ENCODE measurements at regions not wholly inside any gene's neighbourhood (a gene's known extent, or its start where the extent isn't known, plus 50 kb on each side); places are given as distances from the start of the nearest gene placed in this dataset.

GRCh38 chr4:186919340-186919739 is 195.7 kb upstream of the FAT1 start:
- no peak for TF ChIP-seq CTCF (IDR thresholded peaks at IDR 0.05; ENCODE audit: poor library complexity, severe bottlenecking)
- Histone ChIP-seq H3K4me1 (ENCODE audit: insufficient read depth, poor library complexity, severe bottlenecking) (peaks cover 19% of the 10 kb centered on the region), H3K27me3 (ENCODE audit: insufficient read depth, poor library complexity, severe bottlenecking) (no peaks in the 10 kb centered on the region), H3K27ac (ENCODE audit: poor library complexity, severe bottlenecking) (peak overlapping the region; percentile 80), H3K4me3 (ENCODE audit: severe bottlenecking) (no peak overlapping the region), H3K9me3 (ENCODE audit: severe bottlenecking) (no peaks in the 10 kb centered on the region), H3K36me3 (ENCODE audit: low read depth) (no peaks in the 10 kb centered on the region)
- ATAC-seq (ENCODE audit: low read depth) (no peak), DNase-seq (ENCODE audit: low spot score) (no peak)

GRCh38 chr4:186920483-186920882 is 196.8 kb upstream of the FAT1 start:
- H3K27ac ChIP-seq (ENCODE audit: poor library complexity, severe bottlenecking): peak overlapping the region; percentile 80
- no peaks in the 10 kb centered on the region for H3K27me3 ChIP-seq (ENCODE audit: insufficient read depth, poor library complexity, severe bottlenecking)
- no peaks in the 10 kb centered on the region for H3K9me3 ChIP-seq (ENCODE audit: severe bottlenecking)
- peaks cover 19% of the 10 kb centered on the region for H3K4me1 ChIP-seq (ENCODE audit: insufficient read depth, poor library complexity, severe bottlenecking)
- peak; percentile 89 for ATAC-seq (ENCODE audit: low read depth)
- H3K4me3 ChIP-seq (ENCODE audit: severe bottlenecking): no peak overlapping the region
- H3K36me3 ChIP-seq (ENCODE audit: low read depth): no peaks in the 10 kb centered on the region
- DNase-seq (ENCODE audit: low spot score): no peak
- no peak for TF ChIP-seq CTCF (IDR thresholded peaks at IDR 0.05; ENCODE audit: poor library complexity, severe bottlenecking)

GRCh38 chr4:186920992-186921391 is 197.3 kb upstream of the FAT1 start:
- H3K36me3 ChIP-seq (ENCODE audit: low read depth): no peaks in the 10 kb centered on the region
- H3K9me3 ChIP-seq (ENCODE audit: severe bottlenecking): no peaks in the 10 kb centered on the region
- ATAC-seq (ENCODE audit: low read depth) (no peak), DNase-seq (ENCODE audit: low spot score) (no peak)
- no peak overlapping the region for H3K4me3 ChIP-seq (ENCODE audit: severe bottlenecking)
- H3K4me1 ChIP-seq (ENCODE audit: insufficient read depth, poor library complexity, severe bottlenecking): peaks cover 19% of the 10 kb centered on the region
- TF ChIP-seq CTCF (IDR thresholded peaks at IDR 0.05; ENCODE audit: poor library complexity, severe bottlenecking): no peak
- H3K27ac ChIP-seq (ENCODE audit: poor library complexity, severe bottlenecking): peak overlapping the region; percentile 80
- no peaks in the 10 kb centered on the region for H3K27me3 ChIP-seq (ENCODE audit: insufficient read depth, poor library complexity, severe bottlenecking)

GRCh38 chr4:186924723-186925122 is 201.1 kb upstream of the FAT1 start:
- no peaks in the 10 kb centered on the region for H3K9me3 ChIP-seq (ENCODE audit: severe bottlenecking)
- peaks cover 25% of the 10 kb centered on the region for H3K4me1 ChIP-seq (ENCODE audit: insufficient read depth, poor library complexity, severe bottlenecking)
- H3K27me3 ChIP-seq (ENCODE audit: insufficient read depth, poor library complexity, severe bottlenecking): no peaks in the 10 kb centered on the region
- DNase-seq (ENCODE audit: low spot score) (no peak), ATAC-seq (ENCODE audit: low read depth) (no peak)
- H3K36me3 ChIP-seq (ENCODE audit: low read depth): no peaks in the 10 kb centered on the region
- TF ChIP-seq CTCF (IDR thresholded peaks at IDR 0.05; ENCODE audit: poor library complexity, severe bottlenecking): no peak
- no peak overlapping the region for H3K27ac ChIP-seq (ENCODE audit: poor library complexity, severe bottlenecking)
- no peak overlapping the region for H3K4me3 ChIP-seq (ENCODE audit: severe bottlenecking)

- no peak for TF ChIP-seq CTCF (IDR thresholded peaks at IDR 0.05; ENCODE audit: poor library complexity, severe bottlenecking)
- ATAC-seq (ENCODE audit: low read depth) (no peak), DNase-seq (ENCODE audit: low spot score) (no peak)
Observed at GRCh38 chr4:186927624-186928023, 204.0 kb upstream of the FAT1 start.

More at GRCh38 chr4:186927624-186928023, 204.0 kb upstream of the FAT1 start:
- Histone ChIP-seq H3K4me1 (ENCODE audit: insufficient read depth, poor library complexity, severe bottlenecking) (peaks cover 26% of the 10 kb centered on the region), H3K4me3 (ENCODE audit: severe bottlenecking) (no peak overlapping the region), H3K36me3 (ENCODE audit: low read depth) (no peaks in the 10 kb centered on the region), H3K27ac (ENCODE audit: poor library complexity, severe bottlenecking) (no peak overlapping the region), H3K27me3 (ENCODE audit: insufficient read depth, poor library complexity, severe bottlenecking) (no peaks in the 10 kb centered on the region), H3K9me3 (ENCODE audit: severe bottlenecking) (no peaks in the 10 kb centered on the region)

Measured in RWPE2 (cell line).